HG02870 (cell line): ENCODE measurements at regions not wholly inside any gene's neighbourhood (a gene's known extent, or its start where the extent isn't known, plus 50 kb on each side); places are given as distances from the start of the nearest gene placed in this dataset.
"Not testable (repeated sequence)": the region's sequence is repeated elsewhere in the genome, so short reads cannot be mapped to it uniquely, and the experiment has no call there.

Experiments
- ATAC-seq: cut with Tn5 transposase; IDR thresholded peaks from one replicate; pipeline ENCODE4 v1.9.1; 2021; ENCODE audit warnings: mild to moderate bottlenecking, moderate library complexity; ENCODE audit not compliant: unreplicated experiment

GRCh38 chr3:89742546-89742945, 635.1 kb downstream of the EPHA3 start:
- ATAC-seq = no peak

GRCh38 chr3:89747541-89748278, 640.3 kb downstream of the EPHA3 start:
- not testable (repeated sequence) for ATAC-seq

- no peak for ATAC-seq
Measured at GRCh38 chr3:89762405-89762804, 655.0 kb downstream of the EPHA3 start.

GRCh38 chr3:89783341-89783927, 676.0 kb downstream of the EPHA3 start:
- ATAC-seq = no peak

- no peak for ATAC-seq
Measured at GRCh38 chr3:89787485-89787884, 680.1 kb downstream of the EPHA3 start.

GRCh38 chr3:89787979-89788378, 680.6 kb downstream of the EPHA3 start:
- ATAC-seq = no peak

GRCh38 chr3:89795506-89795905, 688.1 kb downstream of the EPHA3 start:
- no peak for ATAC-seq

GRCh38 chr3:89802881-89803280, 695.5 kb downstream of the EPHA3 start:
- no peak for ATAC-seq

- ATAC-seq = no peak
Measured at GRCh38 chr3:89803711-89804110, 696.3 kb downstream of the EPHA3 start.

- no peak for ATAC-seq
Measured at GRCh38 chr3:89806166-89806565, 698.7 kb downstream of the EPHA3 start.

- no peak for ATAC-seq
Measured at GRCh38 chr3:89808680-89809197, 701.3 kb downstream of the EPHA3 start.

- ATAC-seq = no peak
Measured at GRCh38 chr3:89813500-89813899, 706.1 kb downstream of the EPHA3 start.

GRCh38 chr3:89841041-89841440, 733.6 kb downstream of the EPHA3 start:
- no peak for ATAC-seq

GRCh38 chr3:89845053-89845452, 737.6 kb downstream of the EPHA3 start:
- ATAC-seq = no peak

- no peak for ATAC-seq
Measured at GRCh38 chr3:89847955-89848354, 740.5 kb downstream of the EPHA3 start.

- ATAC-seq = no peak
Measured at GRCh38 chr3:89851974-89852621, 744.7 kb downstream of the EPHA3 start.

GRCh38 chr3:89859757-89860156, 752.3 kb downstream of the EPHA3 start:
- no peak for ATAC-seq

- no peak for ATAC-seq
Measured at GRCh38 chr3:89867286-89867685, 759.9 kb downstream of the EPHA3 start.

GRCh38 chr3:89876116-89876515, 768.7 kb downstream of the EPHA3 start:
- no peak for ATAC-seq

- no peak for ATAC-seq
Measured at GRCh38 chr3:89877230-89877629, 769.8 kb downstream of the EPHA3 start.

- no peak for ATAC-seq
Measured at GRCh38 chr3:89889386-89889785, 782.0 kb downstream of the EPHA3 start.

GRCh38 chr3:89908711-89909213, 801.3 kb downstream of the EPHA3 start:
- ATAC-seq = no peak
